ENCODE measurements at regions not wholly inside any gene's neighbourhood (a gene's known extent, or its start where the extent isn't known, plus 50 kb on each side); places are given as distances from the start of the nearest gene placed in this dataset.

DNA sequence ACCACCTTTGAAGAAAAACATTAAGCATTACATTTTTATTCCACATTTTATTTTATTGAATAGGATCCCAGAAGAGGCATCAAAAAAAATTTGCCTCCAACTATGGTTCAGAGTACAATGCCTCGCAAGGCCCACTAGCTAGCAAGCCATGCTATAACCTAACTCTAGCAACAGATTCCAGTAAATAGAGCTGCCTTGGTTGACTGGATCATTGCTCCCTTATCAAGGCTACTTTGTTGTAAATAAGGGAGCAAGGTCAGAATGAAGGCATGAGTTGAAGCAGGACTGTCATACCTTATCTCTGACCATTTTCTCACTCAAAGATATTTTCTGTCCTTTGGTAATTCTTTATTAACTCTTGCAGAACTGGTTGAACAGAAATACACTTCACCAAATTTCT, 672.6 kb downstream of the EPHA4 start:
- no peak overlapping the region for H3K9ac ChIP-seq (ENCODE audit: low read length in 3 of 3)
- FAIRE-seq (no peak), DNase-seq (no peak)
- H3K27me3 ChIP-seq (ENCODE audit: control insufficient read depth, insufficient read depth, low read length) = no peaks in the 10 kb centered on the region
- TF ChIP-seq, protein P1, sequence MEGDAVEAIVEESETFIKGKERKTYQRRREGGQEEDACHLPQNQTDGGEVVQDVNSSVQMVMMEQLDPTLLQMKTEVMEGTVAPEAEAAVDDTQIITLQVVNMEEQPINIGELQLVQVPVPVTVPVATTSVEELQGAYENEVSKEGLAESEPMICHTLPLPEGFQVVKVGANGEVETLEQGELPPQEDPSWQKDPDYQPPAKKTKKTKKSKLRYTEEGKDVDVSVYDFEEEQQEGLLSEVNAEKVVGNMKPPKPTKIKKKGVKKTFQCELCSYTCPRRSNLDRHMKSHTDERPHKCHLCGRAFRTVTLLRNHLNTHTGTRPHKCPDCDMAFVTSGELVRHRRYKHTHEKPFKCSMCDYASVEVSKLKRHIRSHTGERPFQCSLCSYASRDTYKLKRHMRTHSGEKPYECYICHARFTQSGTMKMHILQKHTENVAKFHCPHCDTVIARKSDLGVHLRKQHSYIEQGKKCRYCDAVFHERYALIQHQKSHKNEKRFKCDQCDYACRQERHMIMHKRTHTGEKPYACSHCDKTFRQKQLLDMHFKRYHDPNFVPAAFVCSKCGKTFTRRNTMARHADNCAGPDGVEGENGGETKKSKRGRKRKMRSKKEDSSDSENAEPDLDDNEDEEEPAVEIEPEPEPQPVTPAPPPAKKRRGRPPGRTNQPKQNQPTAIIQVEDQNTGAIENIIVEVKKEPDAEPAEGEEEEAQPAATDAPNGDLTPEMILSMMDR (IDR thresholded peaks at IDR 0.05; ENCODE audit: borderline replicate concordance, extremely low read depth, insufficient read depth) = no peak
- no peak overlapping the region for H3K4me3 ChIP-seq (ENCODE audit: low read length in 3 of 3)
- intact Hi-C loops (cut with DNase I) = no loop called here
- no peaks in the 10 kb centered on the region for H3K9me3 ChIP-seq (ENCODE audit: control insufficient read depth in 2 of 3, insufficient read depth in 1 of 3, low read length in 3 of 3)
- H3K27ac ChIP-seq (ENCODE audit: low read depth in 2 of 2, low read length in 2 of 2) = no peak overlapping the region
- no peaks in the 10 kb centered on the region for H3K36me3 ChIP-seq (ENCODE audit: control insufficient read depth in 2 of 3, insufficient read depth in 3 of 3, low read length in 3 of 3)
- no peaks in the 10 kb centered on the region for H3K4me1 ChIP-seq (ENCODE audit: control insufficient read depth in 2 of 3, insufficient read depth in 2 of 3, low read depth in 1 of 3, low read length in 3 of 3)

DNA sequence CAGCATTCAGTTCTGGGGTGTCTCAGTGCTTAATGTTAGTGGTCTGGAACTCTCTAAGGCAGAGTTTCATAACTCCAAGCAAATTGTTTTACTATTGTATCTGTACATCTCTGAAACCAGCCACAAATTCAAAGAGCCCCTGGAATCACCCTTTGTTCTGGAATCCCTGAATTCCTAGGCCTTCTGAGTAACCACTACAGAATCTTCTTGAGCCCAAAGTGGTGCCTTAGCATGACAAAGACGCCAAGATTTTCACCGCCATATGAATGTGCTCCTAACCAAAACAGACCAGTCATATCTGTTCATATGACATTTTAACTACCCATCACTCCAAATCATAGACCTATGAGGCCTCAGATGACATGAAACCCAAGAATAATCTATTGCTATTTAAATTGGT, 668.1 kb downstream of the EPHA4 start:
- H3K4me1 ChIP-seq (ENCODE audit: control insufficient read depth in 2 of 3, insufficient read depth in 2 of 3, low read depth in 1 of 3, low read length in 3 of 3) = no peaks in the 10 kb centered on the region
- H3K27me3 ChIP-seq (ENCODE audit: control insufficient read depth, insufficient read depth, low read length) = no peaks in the 10 kb centered on the region
- no peak overlapping the region for H3K27ac ChIP-seq (ENCODE audit: low read depth in 2 of 2, low read length in 2 of 2)
- H3K36me3 ChIP-seq (ENCODE audit: control insufficient read depth in 2 of 3, insufficient read depth in 3 of 3, low read length in 3 of 3) = no peaks in the 10 kb centered on the region
- H3K4me3 ChIP-seq (ENCODE audit: low read length in 3 of 3) = no peak overlapping the region
- no peak for DNase-seq
- intact Hi-C loops (cut with DNase I) = no loop called here
- TF ChIP-seq, protein P1 (IDR thresholded peaks at IDR 0.05; ENCODE audit: borderline replicate concordance, extremely low read depth, insufficient read depth) = no peak
- no peak for FAIRE-seq
- H3K9ac ChIP-seq (ENCODE audit: low read length in 3 of 3) = no peak overlapping the region
- no peaks in the 10 kb centered on the region for H3K9me3 ChIP-seq (ENCODE audit: control insufficient read depth in 2 of 3, insufficient read depth in 1 of 3, low read length in 3 of 3)

DNA sequence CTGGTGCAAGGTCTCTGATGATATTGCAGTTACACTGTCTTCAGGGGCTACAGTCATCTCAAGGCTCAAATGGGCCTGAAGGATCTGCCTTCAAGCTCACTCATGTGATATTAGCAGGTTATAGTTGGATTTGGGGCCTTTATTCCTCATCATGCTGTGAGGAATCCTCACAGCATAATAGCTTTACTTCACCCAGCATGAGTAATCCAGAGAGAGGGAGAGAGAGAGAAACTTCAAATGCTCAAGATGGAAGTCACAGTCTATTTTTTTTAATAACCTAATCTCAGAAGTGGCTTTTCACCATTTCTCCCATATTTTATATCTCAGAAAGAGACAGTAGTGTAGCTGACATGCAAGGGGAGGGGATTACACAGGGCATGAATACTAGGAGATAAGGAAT, 658.7 kb downstream of the EPHA4 start:
- intact Hi-C loops (cut with DNase I) = no loop called here
- no peak overlapping the region for H3K4me3 ChIP-seq (ENCODE audit: low read length in 3 of 3)
- H3K9me3 ChIP-seq (ENCODE audit: control insufficient read depth in 2 of 3, insufficient read depth in 1 of 3, low read length in 3 of 3) = no peaks in the 10 kb centered on the region
- no peak for FAIRE-seq
- TF ChIP-seq, protein P1 (IDR thresholded peaks at IDR 0.05; ENCODE audit: borderline replicate concordance, extremely low read depth, insufficient read depth) = no peak
- H3K36me3 ChIP-seq (ENCODE audit: control insufficient read depth in 2 of 3, insufficient read depth in 3 of 3, low read length in 3 of 3) = no peaks in the 10 kb centered on the region
- H3K4me1 ChIP-seq (ENCODE audit: control insufficient read depth in 2 of 3, insufficient read depth in 2 of 3, low read depth in 1 of 3, low read length in 3 of 3) = no peaks in the 10 kb centered on the region
- no peak for DNase-seq
- H3K9ac ChIP-seq (ENCODE audit: low read length in 3 of 3) = no peak overlapping the region
- H3K27ac ChIP-seq (ENCODE audit: low read depth in 2 of 2, low read length in 2 of 2) = no peak overlapping the region
- no peaks in the 10 kb centered on the region for H3K27me3 ChIP-seq (ENCODE audit: control insufficient read depth, insufficient read depth, low read length)

DNA sequence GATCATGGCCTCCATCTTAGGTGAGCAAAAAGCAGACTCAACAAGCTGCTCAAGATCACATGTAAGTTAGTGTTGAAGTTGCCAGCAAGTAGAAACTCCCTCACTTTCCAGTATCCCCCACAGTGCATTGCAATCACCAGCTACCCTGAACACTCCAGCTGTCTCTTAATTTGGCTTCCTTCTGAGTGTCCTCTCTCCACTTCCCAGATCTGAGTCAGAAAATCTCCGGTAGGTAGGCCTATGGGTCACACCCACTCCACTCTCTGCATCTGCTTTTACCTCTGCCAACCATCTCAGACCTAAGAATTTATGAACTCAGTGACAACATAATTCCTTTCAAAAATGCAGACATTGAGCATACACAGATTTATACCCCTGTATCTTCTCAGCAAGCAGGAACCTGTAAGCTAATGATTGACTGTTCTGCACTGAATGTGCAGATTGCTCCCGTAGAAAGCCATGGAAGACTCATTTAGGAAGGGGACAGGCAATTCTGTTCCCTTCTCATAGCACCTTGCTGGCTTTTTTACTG, 656.9 kb downstream of the EPHA4 start:
- DNase-seq (no peak), FAIRE-seq (no peak)
- Histone ChIP-seq H3K27me3 (ENCODE audit: control insufficient read depth, insufficient read depth, low read length) (no peaks in the 10 kb centered on the region), H3K36me3 (ENCODE audit: control insufficient read depth in 2 of 3, insufficient read depth in 3 of 3, low read length in 3 of 3) (no peaks in the 10 kb centered on the region), H3K4me1 (ENCODE audit: control insufficient read depth in 2 of 3, insufficient read depth in 2 of 3, low read depth in 1 of 3, low read length in 3 of 3) (no peaks in the 10 kb centered on the region), H3K4me3 (ENCODE audit: low read length in 3 of 3) (no peak overlapping the region), H3K27ac (ENCODE audit: low read depth in 2 of 2, low read length in 2 of 2) (no peak overlapping the region), H3K9ac (ENCODE audit: low read length in 3 of 3) (no peak overlapping the region), H3K9me3 (ENCODE audit: control insufficient read depth in 2 of 3, insufficient read depth in 1 of 3, low read length in 3 of 3) (no peaks in the 10 kb centered on the region)
- TF ChIP-seq, protein P1 (IDR thresholded peaks at IDR 0.05; ENCODE audit: borderline replicate concordance, extremely low read depth, insufficient read depth) = no peak
- intact Hi-C loops (cut with DNase I) = no loop called here

Data from kidney (tissue), 13 donors.